Heart left ventricle (tissue), 16 donors: ENCODE measurements at regions not wholly inside any gene's neighbourhood (a gene's known extent, or its start where the extent isn't known, plus 50 kb on each side); places are given as distances from the start of the nearest gene placed in this dataset.

Source experiments
- ATAC-seq, 4 donors: fragments of 200-7000 bp; cut with Tn5 transposase; one replicate each; pipeline ENCODE4 v1.9.1; 2020 to 2022; ENCODE audit warnings: moderate library complexity in 4 of 4, mild to moderate bottlenecking in 3 of 4, moderate number of reproducible peaks in 1 of 4
- DNase-seq, 5 donors: peaks; one replicate each; pipeline ENCODE4 v3.0.0-alpha.2; 2020
- H3K27ac ChIP-seq, 12 donors: fragments of 200-600 bp; sonication (generic) in 4 of 12; one replicate each; pipeline versions ENCODE4 v1.5.0 to v1.8.0; 2016 to 2022; ENCODE audit warnings: mild to moderate bottlenecking in 2 of 12
- H3K27me3 ChIP-seq, 9 donors: fragments of 200-600 bp; sonication (generic) in 2 of 9; one replicate each; pipeline versions ENCODE4 v1.5.1 to v1.8.0; 2016 to 2022; ENCODE audit warnings: mild to moderate bottlenecking in 3 of 9
- H3K36me3 ChIP-seq, 9 donors: fragments of 200-600 bp; sonication (generic) in 2 of 9; one replicate each; pipeline versions ENCODE4 v1.5.0 to v1.8.0; 2018 to 2022; ENCODE audit warnings: mild to moderate bottlenecking in 2 of 9
- H3K4me1 ChIP-seq, 12 donors: fragments of 200-600 bp; sonication (generic) in 4 of 12; one replicate each; pipeline versions ENCODE4 v1.5.0 to v1.8.0; 2016 to 2022; ENCODE audit warnings: mild to moderate bottlenecking in 3 of 12
- H3K4me3 ChIP-seq, 12 donors: fragments of 200-600 bp; sonication (generic) in 4 of 12; one replicate each; pipeline versions ENCODE4 v1.5.0 to v1.8.0; 2017 to 2022; ENCODE audit warnings: mild to moderate bottlenecking in 9 of 12, moderate library complexity in 4 of 12
- H3K9me3 ChIP-seq, 12 donors: fragments of 200-600 bp; sonication (generic) in 4 of 12; one replicate each; pipeline versions ENCODE4 v1.5.0 to v1.8.0; 2016 to 2022; ENCODE audit warnings: mild to moderate bottlenecking in 1 of 12
- POLR2A ChIP-seq, 2 donors: fragments of 450-650 bp; IDR thresholded peaks; one replicate each; pipeline ENCODE4 v1.6.1; 2017; ENCODE audit warnings: antibody characterized with exemption in 2 of 2, mild to moderate bottlenecking in 2 of 2, moderate library complexity in 2 of 2
- WGBS, 4 donors: extraction: QIAGEN DNeasy Blood & Tissue Kit in 2 of 4; methylation state at CpG; one replicate each; pipeline versions ENCODE4 v1.1.5 to v1.1.7; 2013 to 2018; 5-methylcytosine and 5-hydroxymethylcytosine counted together
- intact Hi-C, 10 donors: fragments of 100-400 bp; cut with DNase I; formaldehyde crosslinking; loops; one replicate each; pipeline versions ENCODE4 v1.11.1 to v1.14.2; 2022
- TF ChIP-seq, protein P1 (sequence below), 12 donors: fragments of 200-600 bp; sonication (generic) in 4 of 12; IDR thresholded peaks; one replicate each; pipeline versions ENCODE4 v1.5.0 to v1.8.0; 2018 to 2022; ENCODE audit warnings: antibody characterized with exemption in 12 of 12, mild to moderate bottlenecking in 5 of 12
- donor health status: ischemic (EF 13 %, LVEDD 7.1; RV severe dilation, severe dysfunction).
- donor health status: healthy with polysubstance abuse.
- donor health status: DM: no; HTN: yes; CAD: no.
- donor health status: DM: no; HTN: no; CAD: no.
- donor health status: ischemic (EF 25% LVEDD 6.9; RV normal size, moderate dysfunction).
- donor health status: ischemic (EF 25% LVEDD 5.7; RV mildly dilated, moderate dysfunction).
- donor health status: healthy.
- donor health status: DM: yes; HTN: yes; CAD: no.
- donor health status: ischemic (EF 35%, LVEDD 5.7; RV mildly dilated, moderate dysfunction).
- donor health status: nonischemic (EF 11% LVEDD 7.7; RV severe dilation, severe dysfunction).
- donor health status: DM: yes; HTN: yes; CAD: no.
- donor health status: PGD.
- donor health status: ischemic (EF 29% LVEDD 5.4; RV normal size, mild dysfunction).
- donor health status: nonischemic (EF 23%, LVEDD 6.1; RV moderate dilation, normal function).

- peaks cover 0 to 22% (median 8%) of the 10 kb centered on the region in 12 donors for H3K4me1 ChIP-seq
- H3K4me3 ChIP-seq: no peak overlapping the region
- no peaks in the 10 kb centered on the region for H3K9me3 ChIP-seq
- intact Hi-C loops: loop anchor here in 2 of 10 donors (10.0 kb wide), 2 partner anchors 413 to 703 kb away; no protein-coding TSS in a partner anchor
- ATAC-seq (peak; percentile 76 to 93 (median 79)), DNase-seq (peak in 1 of 5 donors; percentile 28)
- peak overlapping the region in 6 of 12 donors; percentile 25 to 66 (median 46) for H3K27ac ChIP-seq
- 5 to 23% (median 12%) methylated on average over 1 of the region's 1 CpG for WGBS, 4 donors
- no peak for TF ChIP-seq POLR2A (IDR thresholded peaks at IDR 0.05)
- TF ChIP-seq, protein P1, sequence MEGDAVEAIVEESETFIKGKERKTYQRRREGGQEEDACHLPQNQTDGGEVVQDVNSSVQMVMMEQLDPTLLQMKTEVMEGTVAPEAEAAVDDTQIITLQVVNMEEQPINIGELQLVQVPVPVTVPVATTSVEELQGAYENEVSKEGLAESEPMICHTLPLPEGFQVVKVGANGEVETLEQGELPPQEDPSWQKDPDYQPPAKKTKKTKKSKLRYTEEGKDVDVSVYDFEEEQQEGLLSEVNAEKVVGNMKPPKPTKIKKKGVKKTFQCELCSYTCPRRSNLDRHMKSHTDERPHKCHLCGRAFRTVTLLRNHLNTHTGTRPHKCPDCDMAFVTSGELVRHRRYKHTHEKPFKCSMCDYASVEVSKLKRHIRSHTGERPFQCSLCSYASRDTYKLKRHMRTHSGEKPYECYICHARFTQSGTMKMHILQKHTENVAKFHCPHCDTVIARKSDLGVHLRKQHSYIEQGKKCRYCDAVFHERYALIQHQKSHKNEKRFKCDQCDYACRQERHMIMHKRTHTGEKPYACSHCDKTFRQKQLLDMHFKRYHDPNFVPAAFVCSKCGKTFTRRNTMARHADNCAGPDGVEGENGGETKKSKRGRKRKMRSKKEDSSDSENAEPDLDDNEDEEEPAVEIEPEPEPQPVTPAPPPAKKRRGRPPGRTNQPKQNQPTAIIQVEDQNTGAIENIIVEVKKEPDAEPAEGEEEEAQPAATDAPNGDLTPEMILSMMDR (IDR thresholded peaks at IDR 0.05): no peak
- H3K27me3 ChIP-seq: no peaks in the 10 kb centered on the region
- no peaks in the 10 kb centered on the region for H3K36me3 ChIP-seq
Measured at GRCh38 chr1:118302145-118302544, 117.1 kb upstream of the SPAG17 start.

- DNase-seq: no peak
- Histone ChIP-seq H3K36me3 (no peaks in the 10 kb centered on the region), H3K9me3 (no peaks in the 10 kb centered on the region), H3K4me1 (peaks cover 0 to 22% (median 8%) of the 10 kb centered on the region in 12 donors), H3K27me3 (no peaks in the 10 kb centered on the region), H3K27ac (no peak overlapping the region), H3K4me3 (no peak overlapping the region)
- intact Hi-C loops: loop anchor here in 2 of 10 donors (10.0 kb wide), 2 partner anchors 414 to 704 kb away; no protein-coding TSS in a partner anchor
- no peak for ATAC-seq
- TF ChIP-seq, protein P1 (IDR thresholded peaks at IDR 0.05): no peak
- no peak for TF ChIP-seq POLR2A (IDR thresholded peaks at IDR 0.05)
Measured at GRCh38 chr1:118300808-118301207, 115.8 kb upstream of the SPAG17 start.

GRCh38 chr1:118298397-118298796 is 113.4 kb upstream of the SPAG17 start:
- WGBS, 4 donors: 63 to 73% (median 71%) methylated on average over 5 of the region's 5 CpGs

DNA sequence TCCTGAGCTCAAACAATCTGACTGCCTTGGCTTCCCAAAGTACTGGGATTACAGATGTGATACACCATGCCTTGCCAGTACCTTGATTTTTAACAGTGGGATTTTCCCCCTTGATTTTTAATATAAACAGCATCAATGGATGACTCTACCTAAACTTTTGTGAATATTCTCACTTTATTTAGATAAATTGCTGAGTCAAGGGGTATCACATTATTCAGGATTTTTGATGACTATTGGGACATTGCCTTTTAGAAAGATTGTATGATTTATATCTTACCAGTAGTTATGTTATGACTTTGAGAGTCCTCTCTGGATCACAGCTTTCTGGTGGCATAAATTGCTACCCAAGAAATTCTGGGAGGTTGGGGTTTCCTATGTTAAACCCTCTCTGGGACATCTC is 112.5 kb upstream of the SPAG17 start:
- TF ChIP-seq, protein P1 (IDR thresholded peaks at IDR 0.05): no peak
- TF ChIP-seq POLR2A (IDR thresholded peaks at IDR 0.05): no peak
- Histone ChIP-seq H3K36me3 (no peaks in the 10 kb centered on the region), H3K9me3 (no peaks in the 10 kb centered on the region), H3K4me3 (no peak overlapping the region), H3K27ac (no peak overlapping the region), H3K27me3 (no peaks in the 10 kb centered on the region), H3K4me1 (peaks cover 0 to 14% (median 3%) of the 10 kb centered on the region in 12 donors)
- DNase-seq (no peak), ATAC-seq (no peak)
- intact Hi-C loops: no loop called here

More at GRCh38 chr1:118298397-118298796, 113.4 kb upstream of the SPAG17 start:
- ATAC-seq (no peak), DNase-seq (no peak)
- H3K4me1 ChIP-seq: peaks cover 0 to 22% (median 7%) of the 10 kb centered on the region in 12 donors
- H3K27ac ChIP-seq: no peak overlapping the region
- no peaks in the 10 kb centered on the region for H3K9me3 ChIP-seq
- no peaks in the 10 kb centered on the region for H3K36me3 ChIP-seq
- intact Hi-C loops: no loop called here
- TF ChIP-seq POLR2A (IDR thresholded peaks at IDR 0.05): no peak
- TF ChIP-seq, protein P1 (IDR thresholded peaks at IDR 0.05): no peak
- no peaks in the 10 kb centered on the region for H3K27me3 ChIP-seq
- H3K4me3 ChIP-seq: no peak overlapping the region
